Keratinocyte (primary cell): ENCODE measurements at regions not wholly inside any gene's neighbourhood (a gene's known extent, or its start where the extent isn't known, plus 50 kb on each side); places are given as distances from the start of the nearest gene placed in this dataset.

Source experiments
- DNase-seq: peaks from one replicate; pipeline ENCODE4 v3.0.0-alpha.2; 2011; ENCODE audit warnings: low read depth, missing footprints, low spot score
- FAIRE-seq: peaks from 2 replicates; lab custom pipeline; 2011; peaks lifted over from hg19 to GRCh38; lab: Jason Lieb, UNC
- H2AFZ ChIP-seq: 2 replicates; pipeline ENCODE4 v1.6.0; 2012; ENCODE audit warnings: low read length, control low read depth, inconsistent platforms; ENCODE audit not compliant: control insufficient read depth
- H3K27ac ChIP-seq: 2 replicates; pipeline ENCODE4 v1.5.1; 2011; ENCODE audit warnings: low read length; ENCODE audit not compliant: control insufficient read depth, insufficient read depth
- H3K27me3 ChIP-seq: 3 replicates; pipeline ENCODE4 v1.6.0; 2011; ENCODE audit warnings: low read length; ENCODE audit not compliant: control insufficient read depth, insufficient read depth; ENCODE audit errors: extremely low read depth
- H3K36me3 ChIP-seq, 2 experiments: 2 replicates in 1 of 2; 3 replicates in 1 of 2; pipeline ENCODE4 v1.5.1; 2011; ENCODE audit warnings: low read length in 2 of 2, mild to moderate bottlenecking in 1 of 2; ENCODE audit not compliant: control insufficient read depth in 2 of 2, insufficient read depth in 2 of 2; ENCODE audit errors: extremely low read depth in 1 of 2
- H3K4me1 ChIP-seq: 3 replicates; pipeline ENCODE4 v1.5.1; 2011; ENCODE audit warnings: low read length; ENCODE audit not compliant: control insufficient read depth, insufficient read depth; ENCODE audit errors: extremely low read depth
- H3K4me2 ChIP-seq: 3 replicates; pipeline ENCODE4 v1.6.0; 2011; ENCODE audit warnings: low read depth, low read length; ENCODE audit not compliant: control insufficient read depth, insufficient read depth; ENCODE audit errors: extremely low read depth
- H3K4me3 ChIP-seq, 3 experiments: fragments of 200-600 bp in 1 of 3; sonication (generic) in 1 of 3; 2 replicates in 2 of 3; 3 replicates in 1 of 3; pipeline ENCODE4 v1.5.1; 2011 to 2016; ENCODE audit warnings: low read length in 3 of 3, mild to moderate bottlenecking in 3 of 3, control low read depth in 2 of 3, inconsistent platforms in 1 of 3, low read depth in 1 of 3, mixed read lengths in 1 of 3, mixed run types in 1 of 3, moderate library complexity in 1 of 3; ENCODE audit not compliant: control insufficient read depth in 2 of 3, insufficient read depth in 2 of 3; ENCODE audit errors: extremely low read depth in 1 of 3
- H3K79me2 ChIP-seq: 2 replicates; pipeline ENCODE4 v1.6.0; 2012; ENCODE audit warnings: low read length; ENCODE audit not compliant: control insufficient read depth, insufficient read depth
- H3K9ac ChIP-seq: 3 replicates; pipeline ENCODE4 v1.6.0; 2011; ENCODE audit warnings: low read length; ENCODE audit not compliant: control insufficient read depth, insufficient read depth; ENCODE audit errors: extremely low read depth
- H3K9me1 ChIP-seq: 3 replicates; pipeline ENCODE4 v1.6.0; 2011; ENCODE audit warnings: low read length; ENCODE audit not compliant: control insufficient read depth, insufficient read depth; ENCODE audit errors: extremely low read depth
- H3K9me3 ChIP-seq: 2 replicates; pipeline ENCODE4 v1.5.1; 2012; ENCODE audit warnings: low read depth, low read length; ENCODE audit not compliant: control insufficient read depth
- H4K20me1 ChIP-seq: 3 replicates; pipeline ENCODE4 v1.6.0; 2011; ENCODE audit warnings: low read length; ENCODE audit not compliant: control insufficient read depth, insufficient read depth; ENCODE audit errors: extremely low read depth
- EZH2 ChIP-seq: IDR thresholded peaks from one replicate; pipeline ENCODE4 v1.6.1; 2012; ENCODE audit warnings: inconsistent platforms, mild to moderate bottlenecking, low read length, moderate library complexity
- dilution Hi-C: fragments of 300-500 bp; cut with MboI; formaldehyde crosslinking; loops from one replicate; pipeline ENCODE4 v1.7.0; 2020; ENCODE audit warnings: low sequenced_read_pairs; ENCODE audit not compliant: extremely low pct_ligation_motif_present
- TF ChIP-seq, protein P1 (sequence below), 3 experiments: IDR thresholded peaks in 1 of 3; conservative IDR thresholded peaks in 1 of 3; optimal IDR thresholded peaks in 1 of 3; 2 replicates in 2 of 3; 3 replicates in 1 of 3; pipeline versions ENCODE3 to v1.5.1; 2011; ENCODE audit warnings: low read length in 3 of 3, mild to moderate bottlenecking in 3 of 3, moderate library complexity in 2 of 3, control low read depth in 1 of 3, inconsistent platforms in 1 of 3; ENCODE audit not compliant: insufficient read depth in 2 of 3; ENCODE audit errors: extremely low read depth in 1 of 3

GRCh38 chr2:3008561-3008960, 369.1 kb downstream of the EIPR1 start:
- Histone ChIP-seq H3K9me3 (no peaks in the 10 kb centered on the region), H3K9me1 (no peaks in the 10 kb centered on the region), H3K4me1 (no peaks in the 10 kb centered on the region), H3K4me2 (no peak overlapping the region), H3K9ac (no peak overlapping the region), H3K27me3 (no peaks in the 10 kb centered on the region), H3K79me2 (no peaks in the 10 kb centered on the region), H3K4me3 (no peak overlapping the region), H4K20me1 (no peaks in the 10 kb centered on the region), H2AFZ (no peak overlapping the region), H3K27ac (no peak overlapping the region), H3K36me3 (no peaks in the 10 kb centered on the region)
- dilution Hi-C loops, result no loop called here
- DNase-seq (no peak), FAIRE-seq (no peak)
- TF ChIP-seq, protein P1, sequence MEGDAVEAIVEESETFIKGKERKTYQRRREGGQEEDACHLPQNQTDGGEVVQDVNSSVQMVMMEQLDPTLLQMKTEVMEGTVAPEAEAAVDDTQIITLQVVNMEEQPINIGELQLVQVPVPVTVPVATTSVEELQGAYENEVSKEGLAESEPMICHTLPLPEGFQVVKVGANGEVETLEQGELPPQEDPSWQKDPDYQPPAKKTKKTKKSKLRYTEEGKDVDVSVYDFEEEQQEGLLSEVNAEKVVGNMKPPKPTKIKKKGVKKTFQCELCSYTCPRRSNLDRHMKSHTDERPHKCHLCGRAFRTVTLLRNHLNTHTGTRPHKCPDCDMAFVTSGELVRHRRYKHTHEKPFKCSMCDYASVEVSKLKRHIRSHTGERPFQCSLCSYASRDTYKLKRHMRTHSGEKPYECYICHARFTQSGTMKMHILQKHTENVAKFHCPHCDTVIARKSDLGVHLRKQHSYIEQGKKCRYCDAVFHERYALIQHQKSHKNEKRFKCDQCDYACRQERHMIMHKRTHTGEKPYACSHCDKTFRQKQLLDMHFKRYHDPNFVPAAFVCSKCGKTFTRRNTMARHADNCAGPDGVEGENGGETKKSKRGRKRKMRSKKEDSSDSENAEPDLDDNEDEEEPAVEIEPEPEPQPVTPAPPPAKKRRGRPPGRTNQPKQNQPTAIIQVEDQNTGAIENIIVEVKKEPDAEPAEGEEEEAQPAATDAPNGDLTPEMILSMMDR (optimal IDR thresholded peaks at IDR 0.05 in 1 of 3, IDR thresholded peaks at IDR 0.05 in 1 of 3, conservative IDR thresholded peaks at IDR 0.05 in 1 of 3; ENCODE audit: extremely low read depth in 1 of 3, insufficient read depth in 2 of 3, low read length in 3 of 3), result no peak
- TF ChIP-seq EZH2, result no peak

DNA sequence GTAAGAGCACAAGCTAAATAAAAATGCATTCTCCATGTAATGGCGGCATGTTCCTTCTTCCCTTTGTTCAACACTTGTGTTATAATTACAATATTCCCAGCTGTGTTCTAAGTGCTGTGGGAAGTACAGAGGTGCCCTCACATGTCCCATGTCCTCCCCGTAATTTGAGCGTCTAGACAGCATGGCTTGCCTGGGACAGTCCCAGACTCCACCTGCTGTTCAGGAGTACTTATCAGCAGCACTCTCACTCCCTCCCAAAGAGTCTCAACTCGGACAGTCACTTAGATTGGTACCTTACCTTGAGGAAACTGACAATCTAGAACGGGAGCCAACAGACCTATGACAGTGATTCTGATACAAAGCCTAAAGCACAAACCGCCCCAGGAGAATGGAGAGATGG, 370.5 kb downstream of the EIPR1 start:
- Histone ChIP-seq H3K4me2 (no peak overlapping the region), H3K36me3 (no peaks in the 10 kb centered on the region), H3K27ac (no peak overlapping the region), H2AFZ (no peak overlapping the region), H3K9ac (no peak overlapping the region), H3K4me3 (no peak overlapping the region), H3K79me2 (no peaks in the 10 kb centered on the region), H4K20me1 (no peaks in the 10 kb centered on the region), H3K9me1 (no peaks in the 10 kb centered on the region), H3K27me3 (no peaks in the 10 kb centered on the region), H3K4me1 (no peaks in the 10 kb centered on the region), H3K9me3 (no peaks in the 10 kb centered on the region)
- DNase-seq (no peak), FAIRE-seq (no peak)
- dilution Hi-C loops, result no loop called here
- no peak for TF ChIP-seq EZH2
- TF ChIP-seq, protein P1 (optimal IDR thresholded peaks at IDR 0.05 in 1 of 3, IDR thresholded peaks at IDR 0.05 in 1 of 3, conservative IDR thresholded peaks at IDR 0.05 in 1 of 3; ENCODE audit: extremely low read depth in 1 of 3, insufficient read depth in 2 of 3, low read length in 3 of 3), result no peak
